A549 (cell line): ENCODE measurements at regions not wholly inside any gene's neighbourhood (a gene's known extent, or its start where the extent isn't known, plus 50 kb on each side); places are given as distances from the start of the nearest gene placed in this dataset.

Experiments
- CBX2 ChIP-seq: fragments of 200-600 bp; sonication (generic); IDR thresholded peaks from 2 replicates; pipeline ENCODE4 v1.6.1; 2016; ENCODE audit warnings: low read depth, mild to moderate bottlenecking, borderline replicate concordance
- CEBPB ChIP-seq, 2 experiments: fragments of >200 bp in 1 of 2; sonication (Bioruptor Twin) in 1 of 2; formaldehyde crosslinking in 1 of 2; IDR thresholded peaks; 2 replicates each; pipeline ENCODE4 v1.6.1; 2012 to 2016
- CHD4 ChIP-seq: fragments of 200-600 bp; sonication (generic); IDR thresholded peaks from 2 replicates; pipeline ENCODE4 v1.6.1; 2016; ENCODE audit warnings: antibody characterized with exemption, mild to moderate bottlenecking, borderline replicate concordance
- EP300 ChIP-seq, 2 experiments: fragments of >200 bp; sonication (Bioruptor Twin); formaldehyde crosslinking; IDR thresholded peaks; 2 replicates in 1 of 2; 3 replicates in 1 of 2; pipeline ENCODE4 v1.6.1; 2016 to 2017
- HOXB13 ChIP-seq: fragments of 250-450 bp; sonication (Bioruptor Pico); IDR thresholded peaks from 2 replicates; pipeline ENCODE4 v1.5.0; 2020; ENCODE audit warnings: low read depth, mild to moderate bottlenecking, moderate library complexity
- JUN ChIP-seq, 2 experiments: fragments of >200 bp; sonication (Bioruptor Twin); formaldehyde crosslinking; IDR thresholded peaks; 2 replicates in 1 of 2; 3 replicates in 1 of 2; pipeline ENCODE4 v1.6.1; 2016 to 2017
- JUNB ChIP-seq: fragments of >200 bp; sonication (Bioruptor Twin); formaldehyde crosslinking; IDR thresholded peaks from 2 replicates; pipeline ENCODE4 v1.6.1; 2016
- MAFK ChIP-seq: fragments of 450-650 bp; IDR thresholded peaks from 2 replicates; pipeline ENCODE4 v1.6.1; 2014; ENCODE audit not compliant: partially characterized antibody
- MYC ChIP-seq: IDR thresholded peaks from 2 replicates; pipeline ENCODE4 v1.6.1; 2012; ENCODE audit warnings: mild to moderate bottlenecking, inconsistent platforms, low read length, improper control_type of control experiment, borderline replicate concordance
- NPAS2 ChIP-seq: fragments of 250-450 bp; sonication (Bioruptor Pico); IDR thresholded peaks from 2 replicates; pipeline ENCODE4 v1.8.0; 2022; ENCODE audit warnings: mild to moderate bottlenecking, moderate library complexity, borderline replicate concordance
- NR3C1 ChIP-seq: fragments of >200 bp; sonication (Bioruptor Twin); formaldehyde crosslinking; IDR thresholded peaks from 3 replicates; pipeline ENCODE4 v1.6.1; 2017
- POLR2A ChIP-seq: IDR thresholded peaks from 2 replicates; pipeline ENCODE4 v1.6.1; 2012; ENCODE audit warnings: mild to moderate bottlenecking, low read length
- TFCP2L1 ChIP-seq: fragments of 250-450 bp; sonication (Bioruptor Pico); IDR thresholded peaks from 2 replicates; pipeline ENCODE4 v1.5.0; 2021; ENCODE audit warnings: mild to moderate bottlenecking
- TF ChIP-seq, protein P1 (sequence below): fragments of >200 bp; sonication (Bioruptor Twin); formaldehyde crosslinking; IDR thresholded peaks from 3 replicates; pipeline ENCODE4 v1.5.1; 2016

DNA sequence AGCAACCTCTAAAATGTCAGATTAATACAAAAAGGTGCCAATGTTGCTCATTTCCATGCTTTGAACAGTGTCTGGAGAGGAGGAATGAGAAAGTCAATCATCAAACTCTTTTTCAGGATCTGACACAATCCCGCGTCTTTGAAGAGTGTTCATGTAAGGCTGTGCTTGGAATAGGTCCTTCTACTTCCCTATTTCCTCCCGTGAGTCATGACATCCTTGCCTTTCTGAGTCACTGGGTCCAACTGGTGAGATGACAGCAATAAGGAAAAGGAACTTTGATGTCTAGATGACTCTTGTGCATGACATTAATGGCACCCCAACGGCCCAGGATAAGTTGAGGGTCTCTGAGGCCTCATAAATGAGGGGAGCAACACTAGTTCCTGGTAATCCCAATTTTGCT is 109.0 kb upstream of the CELF4 start:
- TF ChIP-seq CBX2: no peak
- TF ChIP-seq, protein P1, sequence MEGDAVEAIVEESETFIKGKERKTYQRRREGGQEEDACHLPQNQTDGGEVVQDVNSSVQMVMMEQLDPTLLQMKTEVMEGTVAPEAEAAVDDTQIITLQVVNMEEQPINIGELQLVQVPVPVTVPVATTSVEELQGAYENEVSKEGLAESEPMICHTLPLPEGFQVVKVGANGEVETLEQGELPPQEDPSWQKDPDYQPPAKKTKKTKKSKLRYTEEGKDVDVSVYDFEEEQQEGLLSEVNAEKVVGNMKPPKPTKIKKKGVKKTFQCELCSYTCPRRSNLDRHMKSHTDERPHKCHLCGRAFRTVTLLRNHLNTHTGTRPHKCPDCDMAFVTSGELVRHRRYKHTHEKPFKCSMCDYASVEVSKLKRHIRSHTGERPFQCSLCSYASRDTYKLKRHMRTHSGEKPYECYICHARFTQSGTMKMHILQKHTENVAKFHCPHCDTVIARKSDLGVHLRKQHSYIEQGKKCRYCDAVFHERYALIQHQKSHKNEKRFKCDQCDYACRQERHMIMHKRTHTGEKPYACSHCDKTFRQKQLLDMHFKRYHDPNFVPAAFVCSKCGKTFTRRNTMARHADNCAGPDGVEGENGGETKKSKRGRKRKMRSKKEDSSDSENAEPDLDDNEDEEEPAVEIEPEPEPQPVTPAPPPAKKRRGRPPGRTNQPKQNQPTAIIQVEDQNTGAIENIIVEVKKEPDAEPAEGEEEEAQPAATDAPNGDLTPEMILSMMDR: no peak
- no peak for TF ChIP-seq MYC
- TF ChIP-seq POLR2A: no peak
- TF ChIP-seq TFCP2L1: no peak
- TF ChIP-seq HOXB13 (CRISPR knock-in tag): no peak
- no peak for TF ChIP-seq EP300 (IDR thresholded peaks at IDR 0.05)
- no peak for TF ChIP-seq JUNB
- no peak for TF ChIP-seq CEBPB (IDR thresholded peaks at IDR 0.05)
- no peak for TF ChIP-seq MAFK
- no peak for TF ChIP-seq CHD4
- TF ChIP-seq JUN (IDR thresholded peaks at IDR 0.05): no peak
- no peak for TF ChIP-seq NR3C1
- TF ChIP-seq NPAS2 (CRISPR knock-in tag): no peak
